ENCODE measurements at regions not wholly inside any gene's neighbourhood (a gene's known extent, or its start where the extent isn't known, plus 50 kb on each side); places are given as distances from the start of the nearest gene placed in this dataset.

DNA sequence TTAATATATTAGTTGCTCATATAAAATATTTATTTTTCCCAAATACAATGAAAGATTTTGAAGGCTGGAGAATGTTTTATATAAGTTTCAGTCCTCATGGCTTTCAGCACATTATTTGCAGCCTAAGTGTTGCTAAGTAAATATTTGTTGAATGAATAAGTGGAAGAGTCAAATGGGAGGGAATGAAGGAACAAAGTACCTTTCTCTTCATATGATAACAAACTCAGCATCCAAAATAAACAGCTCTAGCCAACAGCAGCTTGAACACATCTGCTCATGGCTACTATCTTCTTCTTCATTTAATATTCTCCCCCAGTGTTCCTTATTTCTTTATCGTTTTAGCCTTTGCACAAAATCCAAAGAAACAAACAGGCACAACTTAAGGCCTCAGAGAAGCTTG is 385.2 kb upstream of the PIK3C3 start:
- H3K4ac ChIP-seq (replicated peaks; ENCODE audit: insufficient read length, low read depth, low read length): no peak overlapping the region
- no peak overlapping the region for H3K27ac ChIP-seq (ENCODE audit: low read depth, low read length)
- no peak overlapping the region for H2BK12ac ChIP-seq (ENCODE audit: low read depth, low read length)
- no peaks in the 10 kb centered on the region for H3K36me3 ChIP-seq (ENCODE audit: control insufficient read depth in 2 of 4, insufficient read depth in 4 of 4, low read length in 3 of 4)
- H3K79me2 ChIP-seq (ENCODE audit: control insufficient read depth in 1 of 2, insufficient read depth in 2 of 2, low read length in 2 of 2): no peaks in the 10 kb centered on the region
- H3K14ac ChIP-seq (ENCODE audit: insufficient read length): no peak overlapping the region
- no peak overlapping the region for H4K8ac ChIP-seq (ENCODE audit: extremely low read depth, insufficient read depth, low read length)
- no peak overlapping the region for H3K9ac ChIP-seq (replicated peaks in 1 of 4; ENCODE audit: extremely low read depth in 1 of 4, low read depth in 3 of 4, low read length in 3 of 4)
- H4K91ac ChIP-seq (replicated peaks; ENCODE audit: insufficient read length, low read length): no peak overlapping the region
- H2BK20ac ChIP-seq (ENCODE audit: low read length): no peak overlapping the region
- no peak overlapping the region for H2BK5ac ChIP-seq (ENCODE audit: low read depth, low read length)
- no peaks in the 10 kb centered on the region for H3K27me3 ChIP-seq (replicated peaks in 1 of 4; ENCODE audit: control insufficient read depth in 3 of 4, extremely low read depth in 1 of 4, insufficient read depth in 3 of 4, low read length in 3 of 4)
- no peak overlapping the region for H2BK15ac ChIP-seq (ENCODE audit: low read length)
- no peak for FAIRE-seq
- ChIA-PET CTCF (ENCODE audit: partially characterized antibody) (interaction anchor here (0.9 kb wide), 1 partner anchor 13 kb away, joined by 3 read pairs; no protein-coding TSS in a partner anchor), POLR2A (ENCODE audit: partially characterized antibody) (no interaction called here)
- no peak overlapping the region for H3K18ac ChIP-seq (ENCODE audit: extremely low read depth, low read length)
- WGBS, 2 experiments (ENCODE audit: extremely low coverage in 1 of 2, insufficient coverage in 1 of 2, insufficient read length in 1 of 2, insufficient replicate concordance in 2 of 2, low coverage in 1 of 2, low lambda C conversion rate in 2 of 2, missing lambda C conversion rate in 1 of 2): 89% methylated on average over 1 of the region's 1 CpG; no CpG with 5 or more reads in 1 of the 2 experiments
- no peak overlapping the region for H3K23ac ChIP-seq (ENCODE audit: insufficient read length)
- DNase-seq (ENCODE audit: low read depth in 1 of 2, low spot score in 2 of 2): no peak
- no peaks in the 10 kb centered on the region for H3K9me3 ChIP-seq (ENCODE audit: insufficient read depth in 2 of 2, low read depth in 1 of 2, low read length in 1 of 2)
- H3K79me1 ChIP-seq (ENCODE audit: low read depth, low read length): no peaks in the 10 kb centered on the region
- H4K20me1 ChIP-seq (replicated peaks in 1 of 2; ENCODE audit: control insufficient read depth in 1 of 2, insufficient read depth in 2 of 2, low read length in 2 of 2): no peaks in the 10 kb centered on the region
- H3K23me2 ChIP-seq (ENCODE audit: low read depth, low read length): peaks cover 2% of the 10 kb centered on the region; the same call in 1 of the 2 replicates
- no peak overlapping the region for H3K4me2 ChIP-seq (ENCODE audit: insufficient read depth in 1 of 2, low read depth in 2 of 2, low read length in 2 of 2)
- no peaks in the 10 kb centered on the region for H3K4me1 ChIP-seq (replicated peaks in 1 of 4; ENCODE audit: control insufficient read depth in 3 of 4, insufficient read depth in 4 of 4, low read length in 3 of 4)
- no peak overlapping the region for H2AFZ ChIP-seq (ENCODE audit: low read length)
- no peak overlapping the region for H2BK120ac ChIP-seq (replicated peaks; ENCODE audit: low read depth, low read length)
- H3K56ac ChIP-seq (replicated peaks; ENCODE audit: insufficient read length, low read depth, low read length): no peak overlapping the region
- no peak overlapping the region for H4K5ac ChIP-seq (ENCODE audit: insufficient read length, low read depth, low read length)
- no peak overlapping the region for H2AK5ac ChIP-seq (ENCODE audit: low read depth, low read length)
- H3K4me3 ChIP-seq (ENCODE audit: extremely low read depth in 1 of 4, insufficient read depth in 2 of 4, low read depth in 3 of 4, low read length in 4 of 4): no peak overlapping the region
- TF ChIP-seq POLR2AphosphoS5 (IDR thresholded peaks at IDR 0.05; ENCODE audit: low read depth, low read length) (no peak), BCL11A (IDR thresholded peaks at IDR 0.05; ENCODE audit: low read depth in 2 of 2, low read length in 2 of 2) (no peak), CBX5 (IDR thresholded peaks at IDR 0.05; ENCODE audit: low read depth, low read length) (no peak), YY1 (IDR thresholded peaks at IDR 0.05; ENCODE audit: low read depth, low read length) (no peak), TAF1 (IDR thresholded peaks at IDR 0.05; ENCODE audit: low read depth, low read length) (no peak), RAD21 (IDR thresholded peaks at IDR 0.05 in 1 of 2, conservative IDR thresholded peaks at IDR 0.05 in 1 of 2; ENCODE audit: low read depth in 2 of 2, low read length in 2 of 2) (no peak), ATF3 (IDR thresholded peaks at IDR 0.05; ENCODE audit: insufficient read depth, low read depth, low read length) (no peak), JUN (IDR thresholded peaks at IDR 0.05; ENCODE audit: low read depth, low read length) (no peak), TEAD4 (IDR thresholded peaks at IDR 0.05; ENCODE audit: low read depth, low read length) (no peak), SRF (IDR thresholded peaks at IDR 0.05; ENCODE audit: low read depth, low read length) (no peak), SP4 (IDR thresholded peaks at IDR 0.05; ENCODE audit: low read length) (no peak), HDAC2 (IDR thresholded peaks at IDR 0.05; ENCODE audit: borderline replicate concordance in 1 of 2, low read depth in 2 of 2, low read length in 2 of 2) (no peak), EZH2 (IDR thresholded peaks at IDR 0.05; ENCODE audit: low read depth, low read length, severe bottlenecking) (no peak), TBP (IDR thresholded peaks at IDR 0.05; ENCODE audit: low read depth, low read length) (no peak), CHD2 (IDR thresholded peaks at IDR 0.05; ENCODE audit: low read length) (no peak)

Measured in H1 (cell line).